GM23338 (cell line): ENCODE measurements at regions not wholly inside any gene's neighbourhood (a gene's known extent, or its start where the extent isn't known, plus 50 kb on each side); places are given as distances from the start of the nearest gene placed in this dataset.

Experiments used
- CTCF ChIP-seq, 2 experiments: fragments of 200-600 bp in 1 of 2; sonication (generic) in 1 of 2; conservative IDR thresholded peaks; 2 replicates each; pipeline versions ENCODE4 v1.5.1 to v1.6.1; 2016 to 2017; ENCODE audit warnings: antibody characterized with exemption in 2 of 2, low read depth in 2 of 2, mild to moderate bottlenecking in 2 of 2, moderate library complexity in 1 of 2
- EZH2 ChIP-seq: fragments of 200-600 bp; sonication (generic); IDR thresholded peaks from one replicate; pipeline ENCODE4 v1.8.0; 2017; ENCODE audit warnings: antibody characterized with exemption, mild to moderate bottlenecking, low read depth; ENCODE audit not compliant: unreplicated experiment
- EZH2phosphoT487 ChIP-seq: fragments of 200-600 bp; sonication (generic); IDR thresholded peaks from one replicate; pipeline ENCODE4 v1.8.1; 2018; ENCODE audit warnings: antibody characterized with exemption; ENCODE audit not compliant: unreplicated experiment
- JUNB ChIP-seq: IDR thresholded peaks from one replicate; pipeline ENCODE4 v1.6.1; 2016; ENCODE audit warnings: antibody characterized with exemption; ENCODE audit not compliant: unreplicated experiment
- POLR2AphosphoS5 ChIP-seq: IDR thresholded peaks from 2 replicates; pipeline ENCODE4 v1.6.1; 2016; ENCODE audit warnings: antibody characterized with exemption, low read depth
- STAT1 ChIP-seq: IDR thresholded peaks from one replicate; pipeline ENCODE4 v1.6.1; 2016; ENCODE audit warnings: antibody characterized with exemption; ENCODE audit not compliant: unreplicated experiment

GRCh38 chr4:23023121-23023520, 330.4 kb downstream of the GBA3 start:
- TF ChIP-seq CTCF (conservative IDR thresholded peaks at IDR 0.05; ENCODE audit: low read depth in 2 of 2), result no peak
- no peak for TF ChIP-seq EZH2
- no peak for TF ChIP-seq JUNB
- no peak for TF ChIP-seq EZH2phosphoT487
- TF ChIP-seq POLR2AphosphoS5, result no peak
- no peak for TF ChIP-seq STAT1
